Hepatocyte (in vitro differentiated cells): ENCODE measurements at regions not wholly inside any gene's neighbourhood (a gene's known extent, or its start where the extent isn't known, plus 50 kb on each side); places are given as distances from the start of the nearest gene placed in this dataset.

Source experiments
- EZH2 ChIP-seq: fragments of 200-600 bp; sonication (generic); IDR thresholded peaks from 2 replicates; pipeline ENCODE4 v1.6.1; 2016; ENCODE audit warnings: antibody characterized with exemption, mild to moderate bottlenecking, borderline replicate concordance
- EZH2phosphoT487 ChIP-seq: fragments of 200-600 bp; sonication (generic); IDR thresholded peaks from one replicate; pipeline ENCODE4 v1.6.1; 2018; ENCODE audit warnings: antibody characterized with exemption, mild to moderate bottlenecking, low read depth, moderate library complexity; ENCODE audit not compliant: unreplicated experiment, severe bottlenecking
- TF ChIP-seq, protein P1 (sequence below): fragments of 200-600 bp; sonication (generic); IDR thresholded peaks from 2 replicates; pipeline ENCODE4 v1.5.1; 2016; ENCODE audit warnings: antibody characterized with exemption, mild to moderate bottlenecking; ENCODE audit not compliant: poor library complexity

DNA sequence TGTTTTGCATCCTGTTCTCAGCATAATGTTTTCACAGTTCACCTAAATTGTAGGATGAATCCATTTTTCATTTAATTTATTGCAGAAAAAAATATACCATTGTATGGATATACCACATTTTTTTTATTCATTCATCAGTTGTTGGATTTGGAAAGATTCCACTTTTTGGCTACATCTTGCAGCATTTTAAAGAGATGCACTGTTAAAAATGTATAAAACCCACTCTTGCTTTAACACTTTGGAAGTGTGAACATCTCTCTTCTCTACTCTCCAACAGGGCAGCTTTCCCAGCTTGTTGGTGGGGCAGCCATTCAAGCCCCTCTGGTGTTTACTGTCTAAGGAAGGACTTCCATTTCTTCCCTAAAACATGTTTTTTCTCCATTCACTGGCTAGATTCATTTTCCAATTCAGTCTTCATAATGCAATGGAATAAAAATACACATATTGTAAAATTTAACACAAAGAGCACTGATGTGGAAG lies 104.4 kb upstream of the CBLN2 start:
- TF ChIP-seq, protein P1, sequence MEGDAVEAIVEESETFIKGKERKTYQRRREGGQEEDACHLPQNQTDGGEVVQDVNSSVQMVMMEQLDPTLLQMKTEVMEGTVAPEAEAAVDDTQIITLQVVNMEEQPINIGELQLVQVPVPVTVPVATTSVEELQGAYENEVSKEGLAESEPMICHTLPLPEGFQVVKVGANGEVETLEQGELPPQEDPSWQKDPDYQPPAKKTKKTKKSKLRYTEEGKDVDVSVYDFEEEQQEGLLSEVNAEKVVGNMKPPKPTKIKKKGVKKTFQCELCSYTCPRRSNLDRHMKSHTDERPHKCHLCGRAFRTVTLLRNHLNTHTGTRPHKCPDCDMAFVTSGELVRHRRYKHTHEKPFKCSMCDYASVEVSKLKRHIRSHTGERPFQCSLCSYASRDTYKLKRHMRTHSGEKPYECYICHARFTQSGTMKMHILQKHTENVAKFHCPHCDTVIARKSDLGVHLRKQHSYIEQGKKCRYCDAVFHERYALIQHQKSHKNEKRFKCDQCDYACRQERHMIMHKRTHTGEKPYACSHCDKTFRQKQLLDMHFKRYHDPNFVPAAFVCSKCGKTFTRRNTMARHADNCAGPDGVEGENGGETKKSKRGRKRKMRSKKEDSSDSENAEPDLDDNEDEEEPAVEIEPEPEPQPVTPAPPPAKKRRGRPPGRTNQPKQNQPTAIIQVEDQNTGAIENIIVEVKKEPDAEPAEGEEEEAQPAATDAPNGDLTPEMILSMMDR, result no peak
- no peak for TF ChIP-seq EZH2
- TF ChIP-seq EZH2phosphoT487, result no peak
